HCT116 (cell line): ENCODE measurements at regions not wholly inside any gene's neighbourhood (a gene's known extent, or its start where the extent isn't known, plus 50 kb on each side); places are given as distances from the start of the nearest gene placed in this dataset.

ENCODE experiments used
- ATAC-seq: fragments of 200-7000 bp; cut with Tn5 transposase; 2 replicates; pipeline ENCODE4 v1.9.1; 2020; ENCODE audit warnings: mild to moderate bottlenecking, moderate library complexity
- BruUV-seq: library from RNA; stranded (reverse); fragments of 400-500 nt; replicated peaks from 2 replicates; lab custom pipeline; 2021; lab: Mats Ljungman, UMichigan
- CTCF ChIA-PET: fragments of 300-600 bp; sonication (Branson Sonifier 250); formaldehyde crosslinking; loops from one replicate; lab custom pipeline; 2021; ENCODE audit warnings: antibody characterized with exemption; lab: Charles Lee
- POLR2A ChIA-PET: fragments of 300-600, 350-600 bp; sonication (Branson Sonifier 250); formaldehyde crosslinking; loops from one replicate; lab custom pipeline; 2021; ENCODE audit warnings: antibody characterized with exemption; lab: Charles Lee
- RAD21 ChIA-PET, 2 experiments: fragments of 300-600 bp; sonication (Branson Sonifier 250); formaldehyde crosslinking; loops; one replicate each; lab custom pipeline; 2023; ENCODE audit warnings: low total read pairs in 2 of 2; ENCODE audit not compliant: uncharacterized antibody in 2 of 2, unreplicated experiment in 2 of 2, low non-redundant PET in 1 of 2; lab: Charles Lee
- DNase-seq: peaks from one replicate; pipeline ENCODE4 v3.0.0-alpha.2; 2010; ENCODE audit warnings: low read depth, low spot score
- H2AFZ ChIP-seq: fragments of 200-600 bp; shearing (Covaris generic), sonication (generic); 2 replicates; pipeline ENCODE4 v1.6.1; 2017; ENCODE audit warnings: low read depth, mixed run types, mixed read lengths, antibody characterized with exemption, low read length; ENCODE audit not compliant: poor library complexity, severe bottlenecking
- H3K27ac ChIP-seq: 2 replicates; pipeline ENCODE4 v1.5.1; 2012; ENCODE audit warnings: low read depth, low read length
- H3K27me3 ChIP-seq: fragments of 200-600 bp; sonication (generic); 2 replicates; pipeline ENCODE4 v1.6.1; 2016; ENCODE audit warnings: mixed run types, low read length, mixed read lengths; ENCODE audit not compliant: insufficient read depth
- H3K36me3 ChIP-seq, 2 experiments: fragments of 200-500 bp in 1 of 2; fragments of 200-600 bp in 1 of 2; sonication (Bioruptor generic) in 1 of 2; sonication (generic) in 1 of 2; 2 replicates each; pipeline versions ENCODE4 v1.5.1 to v1.6.1; 2014 to 2016; ENCODE audit warnings: low read length in 2 of 2, inconsistent platforms in 1 of 2, mixed read lengths in 1 of 2, mixed run types in 1 of 2; ENCODE audit not compliant: insufficient read depth in 2 of 2, control insufficient read depth in 1 of 2
- H3K4me1 ChIP-seq, 2 experiments: fragments of 200-600 bp in 1 of 2; sonication (generic) in 1 of 2; 2 replicates each; pipeline versions ENCODE4 v1.5.1 to v1.6.1; 2012 to 2017; ENCODE audit warnings: low read length in 2 of 2, inconsistent platforms in 1 of 2, mild to moderate bottlenecking in 1 of 2, mixed read lengths in 1 of 2, mixed run types in 1 of 2, moderate library complexity in 1 of 2; ENCODE audit not compliant: insufficient read depth in 2 of 2, control insufficient read depth in 1 of 2
- H3K4me2 ChIP-seq: fragments of 200-600 bp; sonication (generic); 2 replicates; pipeline ENCODE4 v1.6.1; 2017; ENCODE audit warnings: mixed run types, low read length, mixed read lengths
- H3K4me3 ChIP-seq, 2 experiments: fragments of 200-600 bp in 1 of 2; sonication (generic) in 1 of 2; replicated peaks in 1 of 2; 2 replicates each; pipeline ENCODE4 v1.5.1; 2011 to 2016; ENCODE audit warnings: low read length in 2 of 2, control low read depth in 1 of 2, low read depth in 1 of 2, mild to moderate bottlenecking in 1 of 2, mixed read lengths in 1 of 2, mixed run types in 1 of 2
- H3K79me2 ChIP-seq: fragments of 200-600 bp; sonication (generic); 2 replicates; pipeline ENCODE4 v1.6.1; 2017; ENCODE audit warnings: mild to moderate bottlenecking, mixed run types, low read length, moderate library complexity, mixed read lengths; ENCODE audit not compliant: insufficient read depth
- H3K9ac ChIP-seq: fragments of 200-600 bp; sonication (generic); 2 replicates; pipeline ENCODE4 v1.6.1; 2016; ENCODE audit warnings: low read length, mixed read lengths
- H3K9me2 ChIP-seq: fragments of 200-600 bp; sonication (generic), shearing (Covaris generic); 2 replicates; pipeline ENCODE4 v1.6.1; 2017; ENCODE audit warnings: mixed run types, mild to moderate bottlenecking, moderate library complexity; ENCODE audit not compliant: insufficient read depth
- H3K9me3 ChIP-seq, 2 experiments: fragments of 200-500 bp in 1 of 2; fragments of 200-600 bp in 1 of 2; sonication (Bioruptor generic) in 1 of 2; sonication (generic) in 1 of 2; 2 replicates each; pipeline ENCODE4 v1.6.1; 2014 to 2017; ENCODE audit warnings: low read length in 2 of 2, mixed read lengths in 2 of 2, inconsistent platforms in 1 of 2, low read depth in 1 of 2, mild to moderate bottlenecking in 1 of 2, mixed run types in 1 of 2, moderate library complexity in 1 of 2; ENCODE audit not compliant: control insufficient read depth in 1 of 2, insufficient read depth in 1 of 2
- H4K20me1 ChIP-seq: fragments of 200-600 bp; sonication (generic), shearing (Covaris generic); 2 replicates; pipeline ENCODE4 v1.6.1; 2017; ENCODE audit warnings: mixed run types, mild to moderate bottlenecking, moderate library complexity; ENCODE audit not compliant: insufficient read depth
- ATF3 ChIP-seq: IDR thresholded peaks from 2 replicates; pipeline ENCODE4 v1.6.1; 2012
- CTCF ChIP-seq, 3 experiments: fragments of 200-600 bp in 1 of 3; sonication (generic) in 1 of 3; IDR thresholded peaks in 2 of 3; conservative IDR thresholded peaks in 1 of 3; 2 replicates each; pipeline ENCODE4 v1.5.1; 2012 to 2017; ENCODE audit warnings: low read depth in 2 of 3, low read length in 2 of 3, antibody characterized with exemption in 1 of 3, borderline replicate concordance in 1 of 3, control low read depth in 1 of 3, mild to moderate bottlenecking in 1 of 3, mixed read lengths in 1 of 3, mixed run types in 1 of 3, moderate library complexity in 1 of 3; ENCODE audit not compliant: insufficient read depth in 1 of 3
- EGR1 ChIP-seq: IDR thresholded peaks from 2 replicates; pipeline ENCODE4 v1.6.1; 2012; ENCODE audit warnings: low read depth
- ELF1 ChIP-seq: IDR thresholded peaks from 2 replicates; pipeline ENCODE4 v1.6.1; 2012; ENCODE audit warnings: low read depth, borderline replicate concordance
- MAX ChIP-seq: IDR thresholded peaks from 2 replicates; pipeline ENCODE4 v1.6.1; 2012
- POLR2A ChIP-seq: IDR thresholded peaks from 2 replicates; pipeline ENCODE4 v1.7.0; 2011; ENCODE audit warnings: borderline replicate concordance; ENCODE audit not compliant: insufficient read depth, insufficient read length; ENCODE audit errors: extremely low read depth
- SP1 ChIP-seq: IDR thresholded peaks from 2 replicates; pipeline ENCODE4 v1.6.1; 2012; ENCODE audit warnings: low read depth
- SRF ChIP-seq: IDR thresholded peaks from 2 replicates; pipeline ENCODE4 v1.6.1; 2012; ENCODE audit warnings: low read depth
- TCF7L2 ChIP-seq: IDR thresholded peaks from 2 replicates; pipeline ENCODE4 v1.7.0; 2011; ENCODE audit warnings: borderline replicate concordance, inconsistent platforms; ENCODE audit not compliant: insufficient read depth, insufficient read length; ENCODE audit errors: extremely low read depth
- ZFX ChIP-seq: fragments of 450-650 bp; IDR thresholded peaks from 2 replicates; pipeline ENCODE4 v1.6.1; 2017
- intact Hi-C: fragments of 100-400 bp; cut with micrococcal nuclease; formaldehyde crosslinking; loops from 2 replicates; pipeline ENCODE4 v1.10.0; 2022

- no peak overlapping the region for H2AFZ ChIP-seq
- CTCF ChIA-PET, result no interaction called here
- no peak overlapping the region for H3K27ac ChIP-seq
- BruUV-seq, result no TSS peak
- DNase-seq, result no peak
- no peak overlapping the region for H3K4me3 ChIP-seq
- H3K9ac ChIP-seq, result no peak overlapping the region
- no peaks in the 10 kb centered on the region for H3K36me3 ChIP-seq
- H3K4me1 ChIP-seq, result no peaks in the 10 kb centered on the region
- H3K9me2 ChIP-seq, result no peaks in the 10 kb centered on the region
- RAD21 ChIA-PET, result no interaction called here
- intact Hi-C loops, result no loop called here
- TF ChIP-seq SRF (no peak), POLR2A (no peak), ZFX (no peak), CTCF (IDR thresholded peaks at IDR 0.05 in 2 of 3, conservative IDR thresholded peaks at IDR 0.05 in 1 of 3; ENCODE audit: borderline replicate concordance in 1 of 3, insufficient read depth in 1 of 3, low read depth in 2 of 3, low read length in 2 of 3) (no peak), MAX (no peak), TCF7L2 (no peak), ELF1 (no peak), ATF3 (no peak), SP1 (no peak), EGR1 (no peak)
- ATAC-seq, result no peak
- H3K9me3 ChIP-seq, result no peaks in the 10 kb centered on the region
- no peaks in the 10 kb centered on the region for H4K20me1 ChIP-seq
- H3K79me2 ChIP-seq, result no peaks in the 10 kb centered on the region
- H3K4me2 ChIP-seq, result no peak overlapping the region
- H3K27me3 ChIP-seq, result no peaks in the 10 kb centered on the region
- POLR2A ChIA-PET, result no interaction called here
These were observed 104.2 kb upstream of the HMHB1 start for GRCh38 chr5:143707806-143708205.
